Muscle layer of duodenum (tissue), 2 donors: ENCODE measurements at regions not wholly inside any gene's neighbourhood (a gene's known extent, or its start where the extent isn't known, plus 50 kb on each side); places are given as distances from the start of the nearest gene placed in this dataset.

Source experiments
- H3K27ac ChIP-seq: one replicate; pipeline ENCODE4 v1.7.0; 2013; ENCODE audit warnings: mild to moderate bottlenecking, low read length
- H3K27me3 ChIP-seq: one replicate; pipeline ENCODE4 v1.7.0; 2013; ENCODE audit warnings: low read depth, mild to moderate bottlenecking, control low read depth, low read length
- H3K36me3 ChIP-seq, 2 donors: one replicate each; pipeline ENCODE4 v1.7.0; 2013; ENCODE audit warnings: low read length in 2 of 2, control low read depth in 1 of 2, mild to moderate bottlenecking in 1 of 2; ENCODE audit not compliant: insufficient read depth in 2 of 2, control insufficient read depth in 1 of 2
- H3K4me1 ChIP-seq, 2 donors: one replicate each; pipeline ENCODE4 v1.7.0; 2013; ENCODE audit warnings: low read length in 2 of 2, mild to moderate bottlenecking in 2 of 2, control low read depth in 1 of 2, moderate library complexity in 1 of 2; ENCODE audit not compliant: insufficient read depth in 2 of 2, control insufficient read depth in 1 of 2
- H3K4me3 ChIP-seq, 2 donors: one replicate each; pipeline ENCODE4 v1.7.0; 2013; ENCODE audit warnings: low read length in 2 of 2, low read depth in 1 of 2, mild to moderate bottlenecking in 1 of 2
- H3K9me3 ChIP-seq, 2 donors: one replicate each; pipeline ENCODE4 v1.7.0; 2013; ENCODE audit warnings: low read length in 2 of 2, control low read depth in 1 of 2, mild to moderate bottlenecking in 1 of 2; ENCODE audit not compliant: control insufficient read depth in 1 of 2
- donor health status: healthy.

GRCh38 chr3:25350725-25351114, 77.3 kb upstream of the RARB start:
- no peaks in the 10 kb centered on the region for H3K27me3 ChIP-seq
- no peaks in the 10 kb centered on the region for H3K9me3 ChIP-seq
- no peaks in the 10 kb centered on the region for H3K36me3 ChIP-seq
- no peak overlapping the region for H3K4me3 ChIP-seq
- H3K27ac ChIP-seq, result no peak overlapping the region
- no peaks in the 10 kb centered on the region for H3K4me1 ChIP-seq

- Histone ChIP-seq H3K4me3 (no peak overlapping the region), H3K36me3 (no peaks in the 10 kb centered on the region), H3K4me1 (no peaks in the 10 kb centered on the region), H3K27me3 (no peaks in the 10 kb centered on the region), H3K9me3 (peaks cover 0 to 5% of the 10 kb centered on the region in 2 donors), H3K27ac (no peak overlapping the region)
Observed at GRCh38 chr3:25354071-25354470, 74.0 kb upstream of the RARB start.

GRCh38 chr3:25355034-25355885, 72.8 kb upstream of the RARB start:
- no peaks in the 10 kb centered on the region for H3K27me3 ChIP-seq
- peaks cover 0 to 5% of the 10 kb centered on the region in 2 donors for H3K9me3 ChIP-seq
- peak overlapping the region in 1 of 2 donors; percentile 8 for H3K4me3 ChIP-seq
- H3K4me1 ChIP-seq, result no peaks in the 10 kb centered on the region
- no peak overlapping the region for H3K27ac ChIP-seq
- H3K36me3 ChIP-seq, result no peaks in the 10 kb centered on the region

- Histone ChIP-seq H3K27ac (no peak overlapping the region), H3K9me3 (peaks cover 0 to 5% of the 10 kb centered on the region in 2 donors), H3K36me3 (no peaks in the 10 kb centered on the region), H3K27me3 (no peaks in the 10 kb centered on the region), H3K4me1 (no peaks in the 10 kb centered on the region), H3K4me3 (no peak overlapping the region)
Observed at GRCh38 chr3:25355998-25356397, 72.1 kb upstream of the RARB start.

- H3K9me3 ChIP-seq, result peaks cover 0 to 5% of the 10 kb centered on the region in 2 donors
- no peak overlapping the region for H3K4me3 ChIP-seq
- H3K4me1 ChIP-seq, result no peaks in the 10 kb centered on the region
- no peak overlapping the region for H3K27ac ChIP-seq
- H3K36me3 ChIP-seq, result no peaks in the 10 kb centered on the region
- H3K27me3 ChIP-seq, result no peaks in the 10 kb centered on the region
Observed at GRCh38 chr3:25362118-25362517, 65.9 kb upstream of the RARB start.

GRCh38 chr3:25365636-25366035, 62.4 kb upstream of the RARB start:
- no peak overlapping the region for H3K4me3 ChIP-seq
- no peaks in the 10 kb centered on the region for H3K36me3 ChIP-seq
- no peaks in the 10 kb centered on the region for H3K27me3 ChIP-seq
- no peaks in the 10 kb centered on the region for H3K4me1 ChIP-seq
- H3K27ac ChIP-seq, result no peak overlapping the region
- H3K9me3 ChIP-seq, result no peaks in the 10 kb centered on the region

- Histone ChIP-seq H3K36me3 (no peaks in the 10 kb centered on the region), H3K27ac (no peak overlapping the region), H3K27me3 (no peaks in the 10 kb centered on the region), H3K4me3 (no peak overlapping the region), H3K4me1 (no peaks in the 10 kb centered on the region), H3K9me3 (no peaks in the 10 kb centered on the region)
Observed at GRCh38 chr3:25367025-25367424, 61.0 kb upstream of the RARB start.

- H3K4me3 ChIP-seq, result no peak overlapping the region
- H3K27me3 ChIP-seq, result no peaks in the 10 kb centered on the region
- no peaks in the 10 kb centered on the region for H3K4me1 ChIP-seq
- no peak overlapping the region for H3K27ac ChIP-seq
- H3K36me3 ChIP-seq, result no peaks in the 10 kb centered on the region
- H3K9me3 ChIP-seq, result no peaks in the 10 kb centered on the region
Observed at GRCh38 chr3:25372167-25372566, 55.9 kb upstream of the RARB start.

GRCh38 chr3:25376340-25376739, 51.7 kb upstream of the RARB start:
- Histone ChIP-seq H3K4me3 (no peak overlapping the region), H3K27me3 (no peaks in the 10 kb centered on the region), H3K27ac (no peak overlapping the region), H3K9me3 (no peaks in the 10 kb centered on the region), H3K4me1 (no peaks in the 10 kb centered on the region), H3K36me3 (no peaks in the 10 kb centered on the region)

GRCh38 chr3:25377042-25377441, 51.0 kb upstream of the RARB start:
- Histone ChIP-seq H3K9me3 (no peaks in the 10 kb centered on the region), H3K27ac (no peak overlapping the region), H3K36me3 (no peaks in the 10 kb centered on the region), H3K4me3 (no peak overlapping the region), H3K27me3 (no peaks in the 10 kb centered on the region), H3K4me1 (no peaks in the 10 kb centered on the region)
